Neural cell (in vitro differentiated cells): ENCODE measurements at regions not wholly inside any gene's neighbourhood (a gene's known extent, or its start where the extent isn't known, plus 50 kb on each side); places are given as distances from the start of the nearest gene placed in this dataset.

Experiments used
- H2AFZ ChIP-seq: fragments of 200-600, 300-800 bp; sonication (generic), shearing (Covaris generic); 2 replicates; pipeline ENCODE4 v1.6.0; 2014; ENCODE audit warnings: low read depth, mild to moderate bottlenecking, antibody characterized with exemption, low read length, moderate library complexity
- H3F3A ChIP-seq: fragments of 200-600 bp; shearing (Covaris generic); 2 replicates; pipeline ENCODE4 v1.6.1; 2016; ENCODE audit warnings: mild to moderate bottlenecking, moderate library complexity, mixed read lengths, antibody characterized with exemption, low read length; ENCODE audit not compliant: insufficient read depth, poor library complexity, severe bottlenecking
- H3K27ac ChIP-seq: fragments of 200-600, 300-800 bp; sonication (generic), shearing (Covaris generic); 2 replicates; pipeline ENCODE4 v1.5.1; 2014; ENCODE audit warnings: mild to moderate bottlenecking, low read length, moderate library complexity
- H3K27me3 ChIP-seq: fragments of 300-800, 200-600 bp; sonication (generic), shearing (Covaris generic); 2 replicates; pipeline ENCODE4 v1.6.0; 2014; ENCODE audit warnings: mild to moderate bottlenecking, low read depth, low read length, moderate library complexity; ENCODE audit not compliant: insufficient read depth
- H3K36me3 ChIP-seq: fragments of 300-800, 200-600 bp; sonication (generic), shearing (Covaris generic); 2 replicates; pipeline ENCODE4 v1.5.1; 2014; ENCODE audit warnings: mild to moderate bottlenecking, antibody characterized with exemption, low read length, moderate library complexity; ENCODE audit not compliant: insufficient read depth
- H3K4me2 ChIP-seq: fragments of 300-800, 200-600 bp; sonication (generic), shearing (Covaris generic); 2 replicates; pipeline ENCODE4 v1.6.0; 2014; ENCODE audit warnings: mild to moderate bottlenecking, low read length
- H3K4me3 ChIP-seq: fragments of 300-800, 200-600 bp; sonication (generic), shearing (Covaris generic); 2 replicates; pipeline ENCODE4 v1.5.1; 2014; ENCODE audit warnings: mild to moderate bottlenecking, low read length, moderate library complexity
- H3K79me2 ChIP-seq: fragments of 200-600 bp; shearing (Covaris generic); replicated peaks from 2 replicates; pipeline ENCODE4 v1.6.0; 2014; ENCODE audit warnings: mild to moderate bottlenecking, low read length, moderate library complexity; ENCODE audit not compliant: insufficient read depth
- H3K9ac ChIP-seq: fragments of 300-800, 200-600 bp; sonication (generic), shearing (Covaris generic); 2 replicates; pipeline ENCODE4 v1.6.1; 2016; ENCODE audit warnings: mild to moderate bottlenecking, low read length, mixed read lengths
- H3K9me2 ChIP-seq: fragments of 200-600 bp; shearing (Covaris generic); 2 replicates; pipeline ENCODE4 v1.6.1; 2016; ENCODE audit warnings: mild to moderate bottlenecking, low read length, mixed read lengths; ENCODE audit not compliant: insufficient read depth
- H3K9me3 ChIP-seq: fragments of 200-600, 300-800 bp; sonication (generic), shearing (Covaris generic); 2 replicates; pipeline ENCODE4 v1.6.1; 2016; ENCODE audit warnings: mild to moderate bottlenecking, mixed run types, low read length, moderate library complexity, mixed read lengths
- H4K20me1 ChIP-seq: fragments of 200-600 bp; shearing (Covaris generic); 2 replicates; pipeline ENCODE4 v1.6.1; 2016; ENCODE audit warnings: mild to moderate bottlenecking, mixed run types; ENCODE audit not compliant: insufficient read depth
- CTCF ChIP-seq: fragments of 450-650 bp; IDR thresholded peaks from 2 replicates; pipeline ENCODE4 v1.5.1; 2014; ENCODE audit warnings: antibody characterized with exemption, mild to moderate bottlenecking, moderate library complexity; ENCODE audit not compliant: poor library complexity, severe bottlenecking
- EP300 ChIP-seq: fragments of 450-650 bp; conservative IDR thresholded peaks from 2 replicates; pipeline ENCODE4 v1.6.1; 2014; ENCODE audit warnings: antibody characterized with exemption, mild to moderate bottlenecking, moderate library complexity; ENCODE audit not compliant: poor library complexity, severe bottlenecking
- EZH2 ChIP-seq: fragments of 200-600, 300-800 bp; shearing (Covaris generic), sonication (generic); IDR thresholded peaks from 2 replicates; pipeline ENCODE4 v1.6.1; 2014; ENCODE audit warnings: antibody characterized with exemption, low read length, borderline replicate concordance, mild to moderate bottlenecking; ENCODE audit not compliant: insufficient read depth, poor library complexity, severe bottlenecking
- MXI1 ChIP-seq: fragments of 450-650 bp; conservative IDR thresholded peaks from 2 replicates; pipeline ENCODE4 v1.6.1; 2014; ENCODE audit warnings: antibody characterized with exemption, mild to moderate bottlenecking; ENCODE audit not compliant: poor library complexity, severe bottlenecking
- POLR2AphosphoS5 ChIP-seq: IDR thresholded peaks from 2 replicates; pipeline ENCODE4 v1.6.1; 2012
- RAD21 ChIP-seq: fragments of 450-650 bp; conservative IDR thresholded peaks from 2 replicates; pipeline ENCODE4 v1.6.1; 2014; ENCODE audit warnings: antibody characterized with exemption, mild to moderate bottlenecking, moderate library complexity
- REST ChIP-seq: IDR thresholded peaks from 2 replicates; pipeline ENCODE4 v1.6.1; 2012; ENCODE audit warnings: borderline replicate concordance
- SMC3 ChIP-seq: fragments of 450-650 bp; conservative IDR thresholded peaks from 2 replicates; pipeline ENCODE4 v1.6.1; 2014; ENCODE audit warnings: antibody characterized with exemption, mild to moderate bottlenecking, moderate library complexity; ENCODE audit not compliant: poor library complexity
- TAF1 ChIP-seq: IDR thresholded peaks from 2 replicates; pipeline ENCODE4 v1.6.1; 2012; ENCODE audit warnings: low read depth

DNA sequence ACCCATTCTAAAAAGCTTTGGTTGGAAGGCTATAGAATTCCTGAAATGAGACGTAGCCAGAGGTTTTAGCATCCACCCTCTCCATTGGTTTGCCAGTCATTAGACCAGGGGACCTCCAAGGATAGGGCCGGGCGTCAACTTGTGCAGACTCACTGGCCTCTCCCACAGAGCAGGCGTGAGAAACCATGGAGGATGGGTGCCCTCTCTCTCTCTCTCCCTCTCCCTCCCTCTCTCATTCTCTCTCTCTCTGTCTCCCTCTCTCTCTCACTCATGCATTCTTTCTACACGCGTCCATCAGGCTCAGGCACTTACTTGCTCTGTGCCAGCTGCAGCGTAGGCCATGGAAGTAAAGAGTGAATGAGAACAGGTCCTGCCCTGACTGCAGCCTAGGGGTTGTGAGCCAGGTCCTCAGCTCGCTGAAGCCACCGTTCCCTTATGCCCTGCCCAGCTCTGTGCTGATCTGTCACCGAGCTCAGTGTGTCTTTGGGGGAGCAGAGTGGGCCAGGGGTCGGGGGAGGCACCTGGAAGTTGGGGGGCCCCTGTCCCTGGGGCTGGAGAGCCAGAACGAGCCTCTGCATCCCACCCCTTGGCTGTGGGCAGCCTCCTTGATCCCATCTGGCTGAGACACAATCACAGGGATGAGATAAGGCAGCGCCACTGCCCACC, 304.4 kb upstream of the HS6ST1 start:
- H3K27ac ChIP-seq: no peak overlapping the region
- no peaks in the 10 kb centered on the region for H3K27me3 ChIP-seq
- no peak overlapping the region for H3K4me2 ChIP-seq
- H3F3A ChIP-seq: no peaks in the 10 kb centered on the region
- no peak for TF ChIP-seq EZH2
- no peak for TF ChIP-seq SMC3
- no peaks in the 10 kb centered on the region for H4K20me1 ChIP-seq
- H3K9me3 ChIP-seq: no peaks in the 10 kb centered on the region
- no peak overlapping the region for H3K4me3 ChIP-seq
- H3K9me2 ChIP-seq: no peaks in the 10 kb centered on the region
- no peak overlapping the region for H2AFZ ChIP-seq
- no peak overlapping the region for H3K9ac ChIP-seq
- H3K36me3 ChIP-seq: no peaks in the 10 kb centered on the region
- no peaks in the 10 kb centered on the region for H3K79me2 ChIP-seq

- H3K9me2 ChIP-seq: no peaks in the 10 kb centered on the region
- H3F3A ChIP-seq: no peaks in the 10 kb centered on the region
- no peak for TF ChIP-seq TAF1
- no peaks in the 10 kb centered on the region for H3K36me3 ChIP-seq
- H3K27ac ChIP-seq: no peak overlapping the region
- no peak overlapping the region for H2AFZ ChIP-seq
- H3K9ac ChIP-seq: no peak overlapping the region
- no peak overlapping the region for H3K4me2 ChIP-seq
- no peak overlapping the region for H3K4me3 ChIP-seq
- no peaks in the 10 kb centered on the region for H3K9me3 ChIP-seq
- H3K27me3 ChIP-seq: no peaks in the 10 kb centered on the region
- no peaks in the 10 kb centered on the region for H3K79me2 ChIP-seq
- no peaks in the 10 kb centered on the region for H4K20me1 ChIP-seq
Measured at GRCh38 chr2:128623776-128624761, 305.4 kb upstream of the HS6ST1 start.

DNA sequence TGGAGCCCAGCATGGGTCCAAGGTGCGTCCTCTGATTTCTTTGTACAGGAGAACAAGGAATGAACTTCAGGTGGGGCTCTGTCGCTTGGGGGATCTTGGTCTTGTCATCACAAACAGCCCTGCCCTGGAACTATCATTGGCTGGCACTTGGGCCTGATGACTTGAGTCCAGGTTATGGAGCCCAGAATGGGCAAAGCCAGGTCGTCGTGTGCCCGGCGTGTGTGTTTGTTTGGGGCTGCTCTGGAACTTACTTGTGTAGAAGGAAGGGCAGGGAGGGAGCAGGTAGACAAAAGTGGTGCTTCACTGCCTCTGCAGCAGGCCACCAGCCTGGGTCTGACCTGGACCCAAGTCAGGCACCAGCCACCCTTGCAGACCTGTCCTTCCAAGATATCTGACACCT, 306.3 kb upstream of the HS6ST1 start:
- TF ChIP-seq POLR2AphosphoS5 (no peak), EZH2 (no peak), RAD21 (no peak), MXI1 (no peak), EP300 (no peak), SMC3 (no peak), TAF1 (no peak), REST (no peak), CTCF (no peak)
- no peaks in the 10 kb centered on the region for H3K27me3 ChIP-seq
- no peak overlapping the region for H3K4me3 ChIP-seq
- no peaks in the 10 kb centered on the region for H3K79me2 ChIP-seq
- no peaks in the 10 kb centered on the region for H3F3A ChIP-seq
- H3K36me3 ChIP-seq: no peaks in the 10 kb centered on the region
- H3K9me3 ChIP-seq: no peaks in the 10 kb centered on the region
- H4K20me1 ChIP-seq: no peaks in the 10 kb centered on the region
- H3K9me2 ChIP-seq: no peaks in the 10 kb centered on the region
- no peak overlapping the region for H2AFZ ChIP-seq
- H3K9ac ChIP-seq: no peak overlapping the region
- H3K4me2 ChIP-seq: no peak overlapping the region
- H3K27ac ChIP-seq: no peak overlapping the region
